GM23338 (cell line): ENCODE measurements at regions not wholly inside any gene's neighbourhood (a gene's known extent, or its start where the extent isn't known, plus 50 kb on each side); places are given as distances from the start of the nearest gene placed in this dataset.

Experiments
- ATAC-seq: fragments of 200-7000 bp; cut with Tn5 transposase; 3 replicates; pipeline ENCODE4 v1.9.1; 2020
- DNase-seq: peaks from one replicate; pipeline ENCODE4 v3.0.0-alpha.2; 2015; ENCODE audit warnings: low spot score
- H2AFZ ChIP-seq: fragments of 200-600 bp; sonication (generic); 2 replicates; pipeline ENCODE4 v1.8.0; 2016; ENCODE audit warnings: antibody characterized with exemption, mild to moderate bottlenecking, moderate library complexity
- H3F3A ChIP-seq: fragments of 200-600 bp; sonication (generic); replicated peaks from 2 replicates; pipeline ENCODE4 v1.8.0; 2017; ENCODE audit warnings: antibody characterized with exemption, mixed run types, low read depth
- H3K27ac ChIP-seq: fragments of 200-600 bp; sonication (generic); 2 replicates; pipeline ENCODE4 v1.6.1; 2016; ENCODE audit warnings: low read depth
- H3K27me3 ChIP-seq: fragments of 200-600 bp; sonication (generic); 2 replicates; pipeline ENCODE4 v1.8.0; 2016; ENCODE audit warnings: mild to moderate bottlenecking, mixed run types, moderate library complexity; ENCODE audit not compliant: insufficient read depth
- H3K36me3 ChIP-seq: fragments of 200-600 bp; sonication (generic); 2 replicates; pipeline ENCODE4 v1.8.0; 2016; ENCODE audit warnings: mild to moderate bottlenecking; ENCODE audit not compliant: insufficient read depth
- H3K4me1 ChIP-seq: fragments of 200-600 bp; sonication (generic); 2 replicates; pipeline ENCODE4 v1.8.0; 2016; ENCODE audit warnings: mild to moderate bottlenecking, moderate library complexity; ENCODE audit not compliant: insufficient read depth
- H3K4me2 ChIP-seq: fragments of 200-600 bp; sonication (generic); 2 replicates; pipeline ENCODE4 v1.7.1; 2017; ENCODE audit warnings: mixed run types
- H3K4me3 ChIP-seq: fragments of 200-600 bp; sonication (generic); 2 replicates; pipeline ENCODE4 v1.6.1; 2016; ENCODE audit warnings: mixed run types
- H3K79me2 ChIP-seq: fragments of 200-600 bp; sonication (generic); replicated peaks from 2 replicates; pipeline ENCODE4 v1.8.0; 2017; ENCODE audit warnings: mild to moderate bottlenecking; ENCODE audit not compliant: insufficient read depth
- H3K9me2 ChIP-seq: fragments of 200-600 bp; sonication (generic); 2 replicates; pipeline ENCODE4 v1.8.0; 2017; ENCODE audit not compliant: insufficient read depth
- H4K20me1 ChIP-seq: fragments of 200-600 bp; sonication (generic); replicated peaks from 2 replicates; pipeline ENCODE4 v1.8.0; 2017; ENCODE audit warnings: mild to moderate bottlenecking; ENCODE audit not compliant: insufficient read depth
- H3K27ac Mint-ChIP-seq: 2 replicates; pipeline ENCODE4 v1.8.0; 2020; ENCODE audit warnings: inconsistent platforms, mild to moderate bottlenecking, moderate library complexity, mixed read lengths
- H3K27me3 Mint-ChIP-seq: 3 replicates; pipeline ENCODE4 v1.8.0; 2022; ENCODE audit warnings: low read depth, mild to moderate bottlenecking, moderate library complexity, mixed read lengths, inconsistent platforms; ENCODE audit not compliant: insufficient read depth, poor library complexity
- H3K36me3 Mint-ChIP-seq: 3 replicates; pipeline ENCODE4 v1.8.0; 2021; ENCODE audit warnings: low read depth, mild to moderate bottlenecking, inconsistent platforms, moderate library complexity, mixed read lengths
- H3K4me1 Mint-ChIP-seq: 3 replicates; pipeline ENCODE4 v1.8.0; 2020; ENCODE audit warnings: mild to moderate bottlenecking, inconsistent platforms, mixed read lengths
- H3K4me3 Mint-ChIP-seq: 3 replicates; pipeline ENCODE4 v1.8.0; 2021; ENCODE audit warnings: moderate library complexity, mild to moderate bottlenecking, inconsistent platforms, mixed read lengths
- H3K9me3 Mint-ChIP-seq: 3 replicates; pipeline ENCODE4 v1.8.0; 2020; ENCODE audit warnings: moderate library complexity, mild to moderate bottlenecking, inconsistent platforms, mixed read lengths
- CREB1 ChIP-seq: fragments of 250-450 bp; sonication (Bioruptor Pico); IDR thresholded peaks from 2 replicates; pipeline ENCODE4 v1.5.0; 2020; ENCODE audit warnings: low read depth, mild to moderate bottlenecking, moderate library complexity
- ETS1 ChIP-seq: IDR thresholded peaks from 2 replicates; pipeline ENCODE4 v1.6.1; 2016; ENCODE audit warnings: antibody characterized with exemption
- EZH2phosphoT487 ChIP-seq: fragments of 200-600 bp; sonication (generic); IDR thresholded peaks from one replicate; pipeline ENCODE4 v1.8.1; 2018; ENCODE audit warnings: antibody characterized with exemption; ENCODE audit not compliant: unreplicated experiment
- JUNB ChIP-seq: IDR thresholded peaks from one replicate; pipeline ENCODE4 v1.6.1; 2016; ENCODE audit warnings: antibody characterized with exemption; ENCODE audit not compliant: unreplicated experiment
- NANOG ChIP-seq: IDR thresholded peaks from 2 replicates; pipeline ENCODE4 v1.6.1; 2016; ENCODE audit warnings: antibody characterized with exemption, borderline replicate concordance
- POLR2AphosphoS5 ChIP-seq: IDR thresholded peaks from 2 replicates; pipeline ENCODE4 v1.6.1; 2016; ENCODE audit warnings: antibody characterized with exemption, low read depth
- REST ChIP-seq: IDR thresholded peaks from one replicate; pipeline ENCODE4 v1.6.1; 2018; ENCODE audit warnings: antibody characterized with exemption; ENCODE audit not compliant: unreplicated experiment
- STAT1 ChIP-seq: IDR thresholded peaks from one replicate; pipeline ENCODE4 v1.6.1; 2016; ENCODE audit warnings: antibody characterized with exemption; ENCODE audit not compliant: unreplicated experiment
- ZNF114 ChIP-seq: fragments of 250-450 bp; sonication (Bioruptor Pico); IDR thresholded peaks from 2 replicates; pipeline ENCODE4 v1.5.0; 2020; ENCODE audit warnings: mild to moderate bottlenecking, moderate library complexity
- ZNF462 ChIP-seq: fragments of 250-450 bp; sonication (Bioruptor Pico); IDR thresholded peaks from 2 replicates; pipeline ENCODE4 v1.5.0; 2020; ENCODE audit warnings: mild to moderate bottlenecking, moderate library complexity

- H3K27ac Mint-ChIP-seq, result no peak overlapping the region
- no peak overlapping the region for H3K4me3 Mint-ChIP-seq
- no peaks in the 10 kb centered on the region for H3K4me1 ChIP-seq
- DNase-seq (no peak), ATAC-seq (no peak)
- H3K27me3 Mint-ChIP-seq, result no peaks in the 10 kb centered on the region
- peaks cover 3% of the 10 kb centered on the region; the same call in 1 of the 2 replicates for H3K9me2 ChIP-seq
- H3K36me3 ChIP-seq, result no peaks in the 10 kb centered on the region; the same call in 1 of the 2 replicates
- no peaks in the 10 kb centered on the region for H3F3A ChIP-seq
- H3K27ac ChIP-seq, result no peak overlapping the region
- H3K4me2 ChIP-seq, result no peak overlapping the region
- H3K36me3 Mint-ChIP-seq, result no peaks in the 10 kb centered on the region; the same call in 2 of the 3 replicates
- TF ChIP-seq NANOG, result no peak
- TF ChIP-seq CREB1 (CRISPR knock-in tag), result no peak
- no peak for TF ChIP-seq JUNB
- TF ChIP-seq ETS1, result no peak
- TF ChIP-seq STAT1, result no peak
- no peaks in the 10 kb centered on the region for H3K4me1 Mint-ChIP-seq
- H4K20me1 ChIP-seq, result no peaks in the 10 kb centered on the region
- no peak overlapping the region for H2AFZ ChIP-seq
- H3K27me3 ChIP-seq, result no peaks in the 10 kb centered on the region
- H3K9me3 Mint-ChIP-seq, result peaks cover 7% of the 10 kb centered on the region; the same call in 1 of the 3 replicates
- no peak overlapping the region for H3K4me3 ChIP-seq
- no peaks in the 10 kb centered on the region for H3K79me2 ChIP-seq
Measured at GRCh38 chr12:7581046-7581445, 77.5 kb upstream of the CD163 start.

- Histone ChIP-seq H3K36me3 (no peaks in the 10 kb centered on the region), H3K27ac (no peak overlapping the region), H3F3A (no peaks in the 10 kb centered on the region), H4K20me1 (no peaks in the 10 kb centered on the region), H3K4me2 (no peak overlapping the region), H3K79me2 (no peaks in the 10 kb centered on the region), H2AFZ (no peak overlapping the region), H3K9me2 (peaks cover 5% of the 10 kb centered on the region; the same call in 1 of the 2 replicates), H3K4me3 (no peak overlapping the region), H3K4me1 (no peaks in the 10 kb centered on the region), H3K27me3 (no peaks in the 10 kb centered on the region)
- Mint-ChIP-seq H3K4me1 (no peaks in the 10 kb centered on the region), H3K36me3 (no peaks in the 10 kb centered on the region), H3K9me3 (no peaks in the 10 kb centered on the region), H3K27me3 (no peaks in the 10 kb centered on the region), H3K4me3 (no peak overlapping the region), H3K27ac (no peak overlapping the region)
- no peak for DNase-seq
- no peak for ATAC-seq
- no peak for TF ChIP-seq JUNB
- no peak for TF ChIP-seq NANOG
- no peak for TF ChIP-seq ZNF114 (CRISPR knock-in tag)
- no peak for TF ChIP-seq POLR2AphosphoS5
- TF ChIP-seq REST, result no peak
- TF ChIP-seq EZH2phosphoT487, result no peak
- TF ChIP-seq CREB1 (CRISPR knock-in tag), result no peak
- TF ChIP-seq ZNF462 (CRISPR knock-in tag), result no peak
- no peak for TF ChIP-seq ETS1
Measured at GRCh38 chr12:7571257-7571656, 67.7 kb upstream of the CD163 start.
